ENCODE measurements at regions not wholly inside any gene's neighbourhood (a gene's known extent, or its start where the extent isn't known, plus 50 kb on each side); places are given as distances from the start of the nearest gene placed in this dataset.

- no peak for DNase-seq (ENCODE audit: low spot score)
- TF ChIP-seq CTCF (IDR thresholded peaks at IDR 0.05; ENCODE audit: extremely low read depth, missing control alignments) = no peak
Observed at GRCh38 chr20:6426287-6426891, 303.6 kb upstream of the FERMT1 start.

- no peak for DNase-seq (ENCODE audit: low spot score)
- TF ChIP-seq CTCF (IDR thresholded peaks at IDR 0.05; ENCODE audit: extremely low read depth, missing control alignments) = no peak
Observed at GRCh38 chr20:6421321-6422248, 298.8 kb upstream of the FERMT1 start.

GRCh38 chr20:6420336-6420735 lies 297.5 kb upstream of the FERMT1 start:
- no peak for TF ChIP-seq CTCF (IDR thresholded peaks at IDR 0.05; ENCODE audit: extremely low read depth, missing control alignments)
- no peak for DNase-seq (ENCODE audit: low spot score)

GRCh38 chr20:6418732-6419131 lies 295.9 kb upstream of the FERMT1 start:
- TF ChIP-seq CTCF (IDR thresholded peaks at IDR 0.05; ENCODE audit: extremely low read depth, missing control alignments) = no peak
- no peak for DNase-seq (ENCODE audit: low spot score)

- TF ChIP-seq CTCF (IDR thresholded peaks at IDR 0.05; ENCODE audit: extremely low read depth, missing control alignments) = no peak
- no peak for DNase-seq (ENCODE audit: low spot score)
Observed at GRCh38 chr20:6416371-6416770, 293.5 kb upstream of the FERMT1 start.

- no peak for DNase-seq (ENCODE audit: low spot score)
- no peak for TF ChIP-seq CTCF (IDR thresholded peaks at IDR 0.05; ENCODE audit: extremely low read depth, missing control alignments)
Observed at GRCh38 chr20:6411651-6412050, 288.8 kb upstream of the FERMT1 start.

- DNase-seq (ENCODE audit: low spot score) = no peak
- TF ChIP-seq CTCF (IDR thresholded peaks at IDR 0.05; ENCODE audit: extremely low read depth, missing control alignments) = no peak
Observed at GRCh38 chr20:6410721-6411120, 287.9 kb upstream of the FERMT1 start.
